D341Med (cell line): ENCODE measurements at regions not wholly inside any gene's neighbourhood (a gene's known extent, or its start where the extent isn't known, plus 50 kb on each side); places are given as distances from the start of the nearest gene placed in this dataset.

Experiments used
- DNase-seq: peaks from one replicate; pipeline ENCODE4 v3.0.0; 2012; ENCODE audit warnings: low spot score

- DNase-seq = peak; percentile 80
These were observed 172.8 kb upstream of the DCN start for GRCh38 chr12:91355150-91356006.

DNA sequence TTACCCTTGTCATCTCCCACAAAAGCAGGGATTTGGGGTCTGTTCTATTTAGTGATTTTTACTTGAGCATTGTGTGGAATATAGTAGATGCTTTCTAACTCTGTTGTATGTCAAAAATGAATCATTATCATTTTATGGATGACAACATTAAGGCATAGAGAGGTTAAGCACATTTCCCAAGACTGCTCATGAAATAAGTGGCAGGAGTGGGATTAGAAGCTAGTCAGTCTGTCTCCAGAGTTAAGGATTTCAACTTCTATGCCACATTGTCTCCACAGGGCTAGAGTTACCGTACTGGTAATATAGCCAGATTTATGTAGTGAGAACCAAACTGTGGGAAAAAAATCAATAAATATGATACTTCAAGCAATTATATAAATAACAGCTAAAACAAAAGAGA lies 170.6 kb upstream of the DCN start:
- DNase-seq = no peak

GRCh38 chr12:91349476-91349875 lies 166.9 kb upstream of the DCN start:
- no peak for DNase-seq

DNA sequence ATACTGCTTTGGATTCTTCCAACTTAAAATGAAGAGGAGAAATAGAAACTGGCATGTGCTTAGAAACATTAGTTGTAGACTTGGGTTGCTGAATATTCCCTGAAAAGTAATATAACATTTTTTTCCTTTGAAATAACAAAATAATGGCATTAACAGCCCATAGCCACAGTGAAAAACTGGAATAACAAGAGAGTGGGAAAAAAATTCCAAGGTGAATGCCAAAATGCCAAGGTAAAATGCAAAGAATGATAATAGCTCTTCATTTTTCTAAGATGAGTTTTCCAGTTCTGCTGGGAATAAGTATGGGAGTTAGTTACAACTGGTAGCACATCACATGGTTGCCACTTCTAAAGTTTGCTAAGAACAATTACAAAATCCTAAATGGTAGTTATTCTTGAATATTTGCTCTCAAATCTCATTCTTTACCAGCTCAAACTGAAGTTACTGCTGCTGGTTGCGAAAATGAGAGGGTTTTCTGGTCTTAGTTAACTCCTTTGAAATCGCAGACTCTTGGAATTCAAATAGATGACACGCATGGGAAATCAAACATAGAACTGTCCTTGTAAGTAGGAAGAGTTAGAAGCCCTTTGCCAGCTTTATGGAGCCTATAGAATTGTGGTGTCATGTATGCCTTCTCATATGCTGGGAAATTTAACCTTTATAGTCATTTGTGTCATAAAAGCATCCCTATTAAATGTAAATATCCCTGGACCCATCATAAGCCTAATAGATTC lies 165.0 kb upstream of the DCN start:
- DNase-seq = no peak

GRCh38 chr12:91346827-91347226 lies 164.2 kb upstream of the DCN start:
- DNase-seq = no peak

- no peak for DNase-seq
These were observed 161.8 kb upstream of the DCN start for GRCh38 chr12:91344408-91344807.

DNA sequence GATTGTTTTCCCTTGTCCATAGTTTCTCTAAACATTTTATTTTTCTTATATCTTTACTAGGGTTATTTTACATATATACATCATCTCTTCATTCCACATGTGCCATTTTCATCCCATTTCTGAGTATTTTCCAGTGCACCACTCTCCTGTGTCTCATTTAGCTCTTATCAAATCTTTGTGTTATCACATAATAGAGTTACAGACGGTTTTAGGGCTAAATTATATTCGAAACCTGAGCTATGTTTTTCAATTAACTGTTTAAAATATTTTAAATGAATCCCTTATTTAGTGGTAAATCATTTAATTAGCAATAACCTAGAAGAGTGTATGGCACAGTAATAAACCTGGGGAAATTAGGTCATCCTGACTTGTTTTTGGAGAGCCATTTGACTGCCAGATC lies 160.4 kb upstream of the DCN start:
- DNase-seq = no peak

GRCh38 chr12:91339106-91339505 lies 156.5 kb upstream of the DCN start:
- no peak for DNase-seq

DNA sequence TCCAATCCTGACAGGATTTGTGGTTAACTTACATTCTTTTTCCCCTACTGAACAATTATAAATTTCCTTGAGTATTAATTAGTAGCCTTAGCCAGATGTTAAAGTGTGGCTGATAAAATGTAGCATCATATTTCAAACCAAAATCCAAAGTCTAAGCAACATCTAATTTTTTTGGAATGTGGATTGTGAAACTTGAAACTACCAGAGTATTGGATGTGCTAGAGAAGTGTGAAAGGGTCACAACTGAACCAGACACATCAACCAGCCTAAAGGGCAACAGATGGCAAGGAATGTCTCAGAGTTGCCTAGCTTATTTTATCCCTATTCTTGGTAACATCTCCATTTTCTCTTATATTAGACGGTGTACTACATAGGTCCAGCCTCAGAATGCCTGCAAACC lies 153.1 kb upstream of the DCN start:
- no peak for DNase-seq

- no peak for DNase-seq
These were observed 151.3 kb upstream of the DCN start for GRCh38 chr12:91333966-91334365.

GRCh38 chr12:91332302-91332701 lies 149.7 kb upstream of the DCN start:
- DNase-seq = no peak

- DNase-seq = peak; percentile 40
These were observed 148.8 kb upstream of the DCN start for GRCh38 chr12:91331371-91331770.

GRCh38 chr12:91328451-91328850 lies 145.8 kb upstream of the DCN start:
- DNase-seq = no peak

DNA sequence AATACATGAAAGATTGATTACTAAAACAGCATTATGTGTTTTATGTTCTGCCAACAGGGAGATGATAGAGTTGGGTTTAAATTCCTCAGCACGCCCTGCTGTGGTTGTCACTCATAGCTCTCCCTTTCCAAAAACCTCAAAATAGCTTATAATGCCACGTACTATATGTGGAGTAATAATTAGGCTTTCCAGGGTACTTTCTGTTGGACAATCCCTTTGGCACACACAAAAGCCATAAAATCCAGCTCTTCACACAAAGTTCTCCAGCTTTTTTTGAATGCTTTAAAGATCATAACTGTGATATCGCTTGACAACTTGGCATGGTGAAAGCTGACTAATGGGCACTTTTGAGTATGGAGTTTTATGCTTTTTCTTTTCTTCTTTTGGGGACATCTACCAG lies 145.3 kb upstream of the DCN start:
- DNase-seq = no peak

- no peak for DNase-seq
These were observed 144.5 kb upstream of the DCN start for GRCh38 chr12:91327131-91327530.

GRCh38 chr12:91326058-91327027 lies 143.7 kb upstream of the DCN start:
- peak; percentile 43 for DNase-seq

DNA sequence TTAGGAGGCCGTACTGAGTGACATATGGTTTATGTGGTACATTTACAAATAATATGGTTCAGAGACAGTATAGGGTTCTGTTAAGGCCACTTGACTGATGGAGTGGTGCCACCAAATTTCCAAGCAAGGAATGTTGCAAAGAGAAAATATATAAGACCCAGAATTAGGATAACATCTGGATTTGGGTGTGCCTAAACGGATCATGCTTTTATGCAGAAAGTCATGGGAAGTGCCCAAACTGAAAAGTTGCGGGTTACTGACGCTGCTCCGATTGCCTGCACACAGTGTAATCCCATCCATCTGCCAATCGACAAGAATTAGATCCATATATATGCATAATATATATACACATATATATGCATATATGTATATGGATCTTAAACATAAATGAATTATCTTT lies 138.4 kb upstream of the DCN start:
- DNase-seq = no peak

DNA sequence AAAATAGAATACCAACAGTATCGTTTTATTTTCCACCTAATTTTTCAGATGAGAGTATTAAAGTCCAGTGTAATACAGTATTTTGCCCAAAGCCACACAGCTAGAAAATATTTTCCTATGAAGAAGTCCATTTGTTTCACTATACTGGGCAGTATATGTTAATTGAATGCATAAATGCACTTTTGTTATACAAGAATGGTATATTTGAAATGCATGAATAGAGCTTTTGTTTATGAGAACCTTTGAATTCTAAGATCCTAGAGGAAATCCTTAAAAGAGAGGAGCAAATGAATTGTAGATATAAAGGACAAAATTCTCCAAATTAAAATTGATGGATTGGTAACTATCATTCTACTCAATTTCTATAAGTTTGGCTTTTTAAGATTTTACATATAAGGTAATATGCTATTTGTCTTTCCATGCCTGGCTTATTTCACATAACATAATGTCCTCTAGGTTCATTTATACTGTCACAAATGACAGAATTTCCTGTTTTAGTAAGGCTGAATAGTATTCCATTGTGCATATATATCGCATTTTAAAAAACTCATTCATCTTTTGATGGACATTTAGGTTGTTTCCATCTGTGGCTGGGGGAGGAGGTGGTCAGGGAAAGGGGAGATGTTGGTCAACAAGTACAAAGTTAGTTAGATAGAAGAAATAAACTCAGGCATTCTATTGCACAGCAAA lies 136.6 kb upstream of the DCN start:
- no peak for DNase-seq

GRCh38 chr12:91317306-91317705 lies 134.7 kb upstream of the DCN start:
- DNase-seq = no peak

- no peak for DNase-seq
These were observed 134.3 kb upstream of the DCN start for GRCh38 chr12:91316907-91317269.

DNA sequence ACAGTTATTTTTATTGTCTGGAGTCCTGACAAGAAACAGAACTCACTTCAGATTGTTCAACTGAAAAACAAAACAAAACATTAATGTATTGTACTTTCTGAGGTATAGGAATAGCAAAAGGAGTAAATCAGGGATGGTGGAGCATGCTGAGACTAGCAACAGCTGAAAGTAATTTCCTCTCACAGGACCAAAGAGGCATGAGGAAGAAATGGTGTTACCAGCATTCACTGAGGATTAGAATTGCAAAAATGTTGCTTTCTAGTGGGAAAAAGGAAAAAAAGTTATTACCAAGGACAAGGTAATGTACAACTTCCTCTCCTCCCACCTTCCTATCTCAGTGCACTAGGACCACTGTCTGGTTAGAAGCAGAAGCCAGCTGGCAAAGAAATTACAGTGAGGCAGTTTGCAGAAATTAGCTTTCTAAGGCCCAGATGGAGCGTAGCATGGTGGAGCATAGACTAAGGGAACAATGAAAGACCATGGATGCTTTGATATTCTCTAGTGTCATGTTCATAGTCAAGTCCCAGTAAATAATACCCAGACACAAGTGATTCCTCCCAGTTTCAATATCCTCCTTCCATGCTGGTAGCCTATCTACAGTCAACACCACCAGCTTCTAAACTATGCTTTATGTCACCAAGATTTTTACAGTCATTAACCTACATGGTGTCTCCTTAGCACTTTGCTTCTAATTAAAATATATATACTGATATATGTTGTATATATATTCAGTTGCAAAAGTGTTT lies 133.7 kb upstream of the DCN start:
- no peak for DNase-seq
